ENCODE measurements at regions not wholly inside any gene's neighbourhood (a gene's known extent, or its start where the extent isn't known, plus 50 kb on each side); places are given as distances from the start of the nearest gene placed in this dataset.

GRCh38 chr22:49289822-49290679 lies 537.6 kb downstream of the BRD1 start:
- no peak overlapping the region for H3K4ac ChIP-seq (ENCODE audit: low read length)
- no peak overlapping the region for H3K27ac ChIP-seq (replicated peaks; ENCODE audit: low read length)
- H4K8ac ChIP-seq (ENCODE audit: low read depth, low read length): no peak overlapping the region
- no peak overlapping the region for H2AFZ ChIP-seq (ENCODE audit: low read length)
- no peak overlapping the region for H2BK5ac ChIP-seq (ENCODE audit: low read length)
- H3K9me3 ChIP-seq (replicated peaks in 1 of 2; ENCODE audit: control insufficient read depth in 2 of 2, insufficient read depth in 1 of 2, low read depth in 1 of 2, low read length in 2 of 2): peaks cover 0 to 7% of the 10 kb centered on the region in 2 donors
- no peak overlapping the region for H2BK15ac ChIP-seq (ENCODE audit: low read length)
- no peak overlapping the region for H4K91ac ChIP-seq (ENCODE audit: low read depth, low read length, poor library complexity)
- DNase-seq (ENCODE audit: low spot score): no peak
- H3K4me2 ChIP-seq (ENCODE audit: insufficient read depth, low read length, poor library complexity, severe bottlenecking): no peak overlapping the region
- H2BK12ac ChIP-seq (ENCODE audit: low read length): no peak overlapping the region
- H3K79me1 ChIP-seq (ENCODE audit: low read depth, low read length): no peaks in the 10 kb centered on the region
- H3K4me1 ChIP-seq (ENCODE audit: control insufficient read depth in 2 of 2, insufficient read depth in 1 of 2, low read depth in 1 of 2, low read length in 2 of 2): peaks cover 0 to 3% of the 10 kb centered on the region in 2 donors
- no peak overlapping the region for H3K4me3 ChIP-seq (ENCODE audit: low read length in 2 of 2)
- no peak overlapping the region for H3K18ac ChIP-seq (ENCODE audit: low read length)
- no peak overlapping the region for H3K23ac ChIP-seq (ENCODE audit: low read depth, low read length, poor library complexity)
- H2BK120ac ChIP-seq (ENCODE audit: low read depth, low read length): no peak overlapping the region
- no peak overlapping the region for H2AK5ac ChIP-seq (ENCODE audit: low read depth, low read length)
- H3K27me3 ChIP-seq (ENCODE audit: control insufficient read depth in 3 of 3, insufficient read depth in 3 of 3, low read depth in 1 of 3, low read length in 3 of 3): peaks cover 0 to 9% (median 0%) of the 10 kb centered on the region in 3 experiments
- no peak overlapping the region for H3K9ac ChIP-seq (ENCODE audit: low read depth, low read length, poor library complexity)
- H3K36me3 ChIP-seq (replicated peaks in 1 of 2; ENCODE audit: control insufficient read depth in 2 of 2, insufficient read depth in 2 of 2, low read length in 2 of 2): no peaks in the 10 kb centered on the region
- WGBS, 2 donors (ENCODE audit: extremely low coverage in 2 of 2, insufficient read length in 2 of 2, insufficient replicate concordance in 1 of 2): no CpG with 5 or more reads among the region's 24 CpGs
- H3K14ac ChIP-seq (ENCODE audit: low read length): no peak overlapping the region

- Histone ChIP-seq H3K4ac (ENCODE audit: low read length) (no peak overlapping the region), H3K4me1 (ENCODE audit: control insufficient read depth in 2 of 2, insufficient read depth in 1 of 2, low read depth in 1 of 2, low read length in 2 of 2) (peaks cover 0 to 2% of the 10 kb centered on the region in 2 donors), H4K91ac (ENCODE audit: low read depth, low read length, poor library complexity) (no peak overlapping the region), H2AK5ac (ENCODE audit: low read depth, low read length) (no peak overlapping the region), H2AFZ (ENCODE audit: low read length) (no peak overlapping the region), H3K36me3 (replicated peaks in 1 of 2; ENCODE audit: control insufficient read depth in 2 of 2, insufficient read depth in 2 of 2, low read length in 2 of 2) (no peaks in the 10 kb centered on the region), H2BK15ac (ENCODE audit: low read length) (peak overlapping the region; percentile 46), H3K18ac (ENCODE audit: low read length) (peak overlapping the region; percentile 30), H3K79me1 (ENCODE audit: low read depth, low read length) (no peaks in the 10 kb centered on the region), H3K9me3 (replicated peaks in 1 of 2; ENCODE audit: control insufficient read depth in 2 of 2, insufficient read depth in 1 of 2, low read depth in 1 of 2, low read length in 2 of 2) (peaks cover 0 to 2% of the 10 kb centered on the region in 2 donors), H2BK120ac (ENCODE audit: low read depth, low read length) (no peak overlapping the region), H3K27me3 (ENCODE audit: control insufficient read depth in 3 of 3, insufficient read depth in 3 of 3, low read depth in 1 of 3, low read length in 3 of 3) (peaks cover 0 to 12% (median 0%) of the 10 kb centered on the region in 3 experiments), H4K8ac (ENCODE audit: low read depth, low read length) (no peak overlapping the region), H3K27ac (replicated peaks; ENCODE audit: low read length) (no peak overlapping the region), H2BK5ac (ENCODE audit: low read length) (no peak overlapping the region), H3K4me3 (ENCODE audit: low read length in 2 of 2) (no peak overlapping the region), H2BK12ac (ENCODE audit: low read length) (no peak overlapping the region), H3K9ac (ENCODE audit: low read depth, low read length, poor library complexity) (no peak overlapping the region), H3K4me2 (ENCODE audit: insufficient read depth, low read length, poor library complexity, severe bottlenecking) (no peak overlapping the region), H3K23ac (ENCODE audit: low read depth, low read length, poor library complexity) (no peak overlapping the region), H3K14ac (ENCODE audit: low read length) (peak overlapping the region; percentile 3)
- DNase-seq (ENCODE audit: low spot score): no peak
- WGBS, 2 donors (ENCODE audit: extremely low coverage in 2 of 2, insufficient read length in 2 of 2, insufficient replicate concordance in 1 of 2): no CpG with 5 or more reads among the region's 15 CpGs
These were observed 541.4 kb downstream of the BRD1 start for GRCh38 chr22:49286181-49286760.

DNA sequence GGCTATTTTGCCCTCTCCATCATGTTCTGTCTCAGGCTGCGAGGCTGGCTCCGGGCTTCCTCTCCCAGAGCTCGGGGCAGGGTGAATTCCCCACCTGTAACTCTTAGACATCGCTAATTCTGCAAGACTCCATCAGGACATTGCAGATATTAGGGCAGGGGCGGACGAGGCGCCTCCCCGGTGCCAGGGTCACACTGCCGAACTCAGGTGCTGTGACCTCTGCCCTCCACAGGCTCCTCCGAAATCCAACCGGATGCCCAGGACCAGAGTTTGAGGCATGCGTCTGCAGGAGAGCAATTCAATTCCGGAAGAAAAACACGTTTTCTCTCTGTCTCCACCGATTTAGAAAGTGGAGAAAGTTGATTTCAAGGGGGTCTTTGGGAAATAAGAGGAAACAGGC lies 542.7 kb downstream of the BRD1 start:
- Histone ChIP-seq H2AK5ac (ENCODE audit: low read depth, low read length) (no peak overlapping the region), H2BK15ac (ENCODE audit: low read length) (no peak overlapping the region), H3K4ac (ENCODE audit: low read length) (no peak overlapping the region), H3K4me3 (ENCODE audit: low read length in 2 of 2) (no peak overlapping the region), H4K91ac (ENCODE audit: low read depth, low read length, poor library complexity) (no peak overlapping the region), H2BK120ac (ENCODE audit: low read depth, low read length) (no peak overlapping the region), H3K4me2 (ENCODE audit: insufficient read depth, low read length, poor library complexity, severe bottlenecking) (no peak overlapping the region), H3K4me1 (ENCODE audit: control insufficient read depth in 2 of 2, insufficient read depth in 1 of 2, low read depth in 1 of 2, low read length in 2 of 2) (no peaks in the 10 kb centered on the region), H3K23ac (ENCODE audit: low read depth, low read length, poor library complexity) (no peak overlapping the region), H3K36me3 (replicated peaks in 1 of 2; ENCODE audit: control insufficient read depth in 2 of 2, insufficient read depth in 2 of 2, low read length in 2 of 2) (no peaks in the 10 kb centered on the region), H3K9me3 (replicated peaks in 1 of 2; ENCODE audit: control insufficient read depth in 2 of 2, insufficient read depth in 1 of 2, low read depth in 1 of 2, low read length in 2 of 2) (peaks cover 0 to 4% of the 10 kb centered on the region in 2 donors), H2AFZ (ENCODE audit: low read length) (no peak overlapping the region), H2BK5ac (ENCODE audit: low read length) (no peak overlapping the region), H3K18ac (ENCODE audit: low read length) (no peak overlapping the region), H2BK12ac (ENCODE audit: low read length) (no peak overlapping the region), H3K79me1 (ENCODE audit: low read depth, low read length) (no peaks in the 10 kb centered on the region), H3K14ac (ENCODE audit: low read length) (no peak overlapping the region), H3K27me3 (ENCODE audit: control insufficient read depth in 3 of 3, insufficient read depth in 3 of 3, low read depth in 1 of 3, low read length in 3 of 3) (peaks cover 0 to 12% (median 0%) of the 10 kb centered on the region in 3 experiments), H3K9ac (ENCODE audit: low read depth, low read length, poor library complexity) (no peak overlapping the region), H3K27ac (replicated peaks; ENCODE audit: low read length) (no peak overlapping the region), H4K8ac (ENCODE audit: low read depth, low read length) (no peak overlapping the region)
- no CpG with 5 or more reads among the region's 15 CpGs for WGBS, 2 donors (ENCODE audit: extremely low coverage in 2 of 2, insufficient read length in 2 of 2, insufficient replicate concordance in 1 of 2)
- DNase-seq (ENCODE audit: low spot score): no peak

- no peak overlapping the region for H2BK15ac ChIP-seq (ENCODE audit: low read length)
- H3K18ac ChIP-seq (ENCODE audit: low read length): no peak overlapping the region
- no peak overlapping the region for H3K23ac ChIP-seq (ENCODE audit: low read depth, low read length, poor library complexity)
- no peak overlapping the region for H3K14ac ChIP-seq (ENCODE audit: low read length)
- no peaks in the 10 kb centered on the region for H3K79me1 ChIP-seq (ENCODE audit: low read depth, low read length)
- no peak overlapping the region for H4K91ac ChIP-seq (ENCODE audit: low read depth, low read length, poor library complexity)
- no peak overlapping the region for H3K4ac ChIP-seq (ENCODE audit: low read length)
- no peak overlapping the region for H2BK5ac ChIP-seq (ENCODE audit: low read length)
- no peak overlapping the region for H3K27ac ChIP-seq (replicated peaks; ENCODE audit: low read length)
- WGBS, 2 donors (ENCODE audit: extremely low coverage in 2 of 2, insufficient read length in 2 of 2, insufficient replicate concordance in 1 of 2): no CpG with 5 or more reads among the region's 23 CpGs
- H2BK120ac ChIP-seq (ENCODE audit: low read depth, low read length): no peak overlapping the region
- no peak for DNase-seq (ENCODE audit: low spot score)
- no peak overlapping the region for H4K8ac ChIP-seq (ENCODE audit: low read depth, low read length)
- no peak overlapping the region for H3K9ac ChIP-seq (ENCODE audit: low read depth, low read length, poor library complexity)
- H3K4me2 ChIP-seq (ENCODE audit: insufficient read depth, low read length, poor library complexity, severe bottlenecking): no peak overlapping the region
- H3K27me3 ChIP-seq (ENCODE audit: control insufficient read depth in 3 of 3, insufficient read depth in 3 of 3, low read depth in 1 of 3, low read length in 3 of 3): peaks cover 0 to 12% (median 0%) of the 10 kb centered on the region in 3 experiments
- no peak overlapping the region for H3K4me3 ChIP-seq (ENCODE audit: low read length in 2 of 2)
- H3K36me3 ChIP-seq (replicated peaks in 1 of 2; ENCODE audit: control insufficient read depth in 2 of 2, insufficient read depth in 2 of 2, low read length in 2 of 2): no peaks in the 10 kb centered on the region
- H3K4me1 ChIP-seq (ENCODE audit: control insufficient read depth in 2 of 2, insufficient read depth in 1 of 2, low read depth in 1 of 2, low read length in 2 of 2): no peaks in the 10 kb centered on the region
- H3K9me3 ChIP-seq (replicated peaks in 1 of 2; ENCODE audit: control insufficient read depth in 2 of 2, insufficient read depth in 1 of 2, low read depth in 1 of 2, low read length in 2 of 2): peaks cover 0 to 4% of the 10 kb centered on the region in 2 donors
- H2AFZ ChIP-seq (ENCODE audit: low read length): no peak overlapping the region
- H2AK5ac ChIP-seq (ENCODE audit: low read depth, low read length): no peak overlapping the region
- H2BK12ac ChIP-seq (ENCODE audit: low read length): no peak overlapping the region
These were observed 543.5 kb downstream of the BRD1 start for GRCh38 chr22:49284056-49284784.
